HTR-8/SVneo (cell line): ENCODE measurements at regions not wholly inside any gene's neighbourhood (a gene's known extent, or its start where the extent isn't known, plus 50 kb on each side); places are given as distances from the start of the nearest gene placed in this dataset.

Experiments used
- DNase-seq: peaks from one replicate; pipeline ENCODE4 v3.0.0; 2011; ENCODE audit warnings: low spot score, mixed read lengths; ENCODE audit not compliant: insufficient read length
- FAIRE-seq: peaks from 2 replicates; lab custom pipeline; 2011; peaks lifted over from hg19 to GRCh38; lab: Jason Lieb, UNC

GRCh38 chr12:116425256-116426193 lies 133.7 kb upstream of the MAP1LC3B2 start:
- FAIRE-seq = no peak
- no peak for DNase-seq

DNA sequence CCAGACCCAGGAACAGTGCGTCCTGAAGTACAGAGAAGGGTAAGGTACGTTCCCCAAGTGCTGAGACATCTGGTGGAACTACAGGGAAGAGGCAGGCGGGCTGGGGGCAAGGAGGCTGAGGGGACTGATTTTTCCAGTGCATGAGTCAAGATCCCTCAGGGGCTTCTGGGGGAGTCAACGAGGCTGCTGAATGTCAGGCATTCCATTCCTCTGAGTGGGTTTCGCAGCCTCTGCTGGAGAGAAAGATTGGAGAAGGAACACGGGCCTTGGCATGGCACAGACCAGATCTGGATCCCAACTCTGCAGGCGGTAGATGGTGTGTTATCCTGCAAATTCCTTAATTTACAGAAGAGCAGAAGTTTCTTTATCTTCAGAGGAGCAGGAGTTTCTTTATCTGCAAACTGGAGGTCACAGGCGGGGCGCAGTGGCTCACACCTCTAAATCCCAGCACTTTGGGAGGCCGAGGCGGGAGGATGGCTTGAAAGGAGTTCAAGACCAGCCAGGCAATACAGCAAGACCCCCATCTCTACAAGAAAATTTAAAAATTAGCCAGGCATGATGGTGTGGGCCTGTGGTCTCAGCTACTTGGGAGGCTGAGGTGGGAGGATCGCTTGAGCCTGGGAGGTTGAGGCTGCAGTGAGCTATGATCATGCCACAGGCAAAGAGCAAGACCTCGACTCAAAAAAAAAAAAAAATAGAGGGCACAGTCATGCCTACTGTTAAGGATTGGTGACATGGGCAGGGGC lies 132.6 kb upstream of the MAP1LC3B2 start:
- DNase-seq (peak; percentile 94), FAIRE-seq (peak; percentile 62)

DNA sequence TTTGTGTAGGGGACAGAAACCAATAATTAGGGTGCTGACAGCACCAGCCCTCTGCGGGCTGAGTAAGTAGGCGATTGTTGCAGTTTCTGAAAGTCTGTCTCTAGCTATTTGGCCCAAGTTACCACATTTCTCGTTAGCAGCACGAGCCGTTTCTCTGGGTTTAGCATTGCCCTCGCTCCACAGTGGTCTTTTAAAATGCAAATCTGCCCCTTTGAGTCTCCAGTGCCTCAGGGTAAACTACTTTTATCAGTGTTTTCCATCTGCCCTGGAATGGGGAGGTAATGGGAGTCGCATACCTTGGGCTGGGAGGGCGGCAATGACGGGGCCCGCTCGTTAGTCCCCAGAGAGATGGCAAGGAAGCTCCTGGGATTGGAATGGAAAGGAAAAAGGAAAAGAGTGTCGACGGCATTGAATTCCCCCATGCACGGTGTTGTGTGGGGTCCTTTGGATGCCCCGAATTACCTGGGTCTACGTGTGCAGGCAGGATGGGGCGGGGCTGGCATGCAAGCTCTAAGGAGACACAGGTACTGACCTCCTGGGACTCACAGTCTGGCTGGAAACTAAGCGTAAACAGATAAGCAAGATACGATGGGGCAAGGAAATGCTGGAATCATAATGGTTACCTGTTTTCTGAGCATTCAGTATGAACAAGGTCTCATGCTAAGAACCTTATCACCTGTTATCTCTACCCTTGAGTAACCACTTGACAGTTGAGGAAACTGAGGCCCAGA lies 131.8 kb upstream of the MAP1LC3B2 start:
- FAIRE-seq (peak; percentile 13), DNase-seq (no peak)

- DNase-seq (no peak), FAIRE-seq (no peak)
These were observed 129.3 kb upstream of the MAP1LC3B2 start for GRCh38 chr12:116429826-116430360.

DNA sequence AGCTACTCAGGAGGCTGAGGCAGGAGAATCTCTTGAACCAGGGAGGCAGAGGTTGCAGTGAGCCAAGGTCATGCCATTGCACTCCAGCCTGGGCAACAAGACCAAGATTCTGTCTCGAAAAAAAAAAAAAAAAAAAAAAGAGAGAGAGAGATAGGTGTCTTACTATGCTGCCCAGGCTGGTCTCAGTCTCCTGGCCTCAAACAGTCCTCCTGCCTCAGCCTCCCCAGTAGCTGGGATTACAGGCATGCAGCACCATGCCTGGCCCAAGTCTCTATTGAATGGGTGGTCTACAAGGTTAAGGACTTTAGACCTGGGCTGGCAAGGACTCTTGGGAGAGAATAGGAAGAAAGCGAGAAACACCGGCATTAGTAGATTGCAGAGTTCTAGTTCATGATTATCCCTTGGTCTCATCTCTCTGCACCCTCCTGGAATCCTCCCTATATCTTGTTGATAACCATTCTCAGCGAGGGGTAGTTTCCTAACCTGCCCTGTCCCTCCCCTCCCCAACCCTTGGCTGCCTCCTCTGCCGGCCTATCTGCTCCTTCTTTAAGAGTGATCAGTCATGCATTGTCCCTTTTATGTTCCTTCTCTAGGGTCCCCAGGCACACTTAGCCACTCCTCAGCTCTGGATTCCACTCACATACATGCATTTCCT lies 128.1 kb upstream of the MAP1LC3B2 start:
- DNase-seq (no peak), FAIRE-seq (no peak)

- DNase-seq = no peak
- FAIRE-seq = no peak
These were observed 127.4 kb upstream of the MAP1LC3B2 start for GRCh38 chr12:116431677-116432300.

GRCh38 chr12:116432314-116432750 lies 126.8 kb upstream of the MAP1LC3B2 start:
- FAIRE-seq (no peak), DNase-seq (no peak)

DNA sequence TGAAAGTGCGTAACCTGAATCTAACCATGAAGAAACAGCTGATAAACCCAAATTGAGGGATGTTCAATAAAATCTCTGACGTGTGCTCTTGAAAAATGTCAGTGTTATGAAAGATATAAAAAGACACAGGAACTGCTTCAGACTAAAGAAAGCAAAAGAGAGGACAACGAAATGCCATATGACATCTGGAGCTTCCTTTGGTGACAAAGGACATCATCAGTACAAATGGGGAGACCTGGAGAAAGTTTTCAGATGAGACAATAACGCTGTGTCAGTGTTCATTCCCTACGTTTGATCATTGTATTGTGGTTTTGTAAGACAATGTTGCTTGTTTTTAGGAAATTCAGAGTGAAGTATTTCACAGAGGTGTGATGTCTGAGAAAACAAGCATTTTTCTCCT lies 125.9 kb upstream of the MAP1LC3B2 start:
- FAIRE-seq (no peak), DNase-seq (no peak)

GRCh38 chr12:116434155-116435011 lies 124.8 kb upstream of the MAP1LC3B2 start:
- DNase-seq (peak; percentile 87), FAIRE-seq (peak; percentile 28)

DNA sequence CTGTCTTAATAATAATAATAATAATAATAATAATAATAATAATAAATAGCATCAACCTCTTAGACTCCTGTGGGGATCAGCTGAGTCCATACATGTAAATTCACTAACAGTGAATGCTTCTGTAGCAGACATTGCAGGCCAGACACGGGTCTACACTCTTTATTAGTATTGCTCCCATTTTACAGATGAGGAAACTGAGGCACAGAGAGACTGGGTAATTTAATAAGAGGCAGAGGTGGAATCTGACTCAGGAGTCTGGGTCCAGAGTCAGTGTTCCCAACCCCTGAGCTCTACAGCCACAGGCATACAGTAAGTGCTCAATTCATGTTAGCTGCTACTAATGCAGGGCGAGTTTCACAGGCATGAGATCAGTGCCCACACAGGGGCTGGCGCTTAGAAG lies 123.2 kb upstream of the MAP1LC3B2 start:
- no peak for FAIRE-seq
- DNase-seq = no peak

- FAIRE-seq = no peak
- no peak for DNase-seq
These were observed 122.5 kb upstream of the MAP1LC3B2 start for GRCh38 chr12:116436561-116437249.

GRCh38 chr12:116441292-116441691 lies 117.9 kb upstream of the MAP1LC3B2 start:
- FAIRE-seq (no peak), DNase-seq (no peak)

- no peak for FAIRE-seq
- no peak for DNase-seq
These were observed 116.9 kb upstream of the MAP1LC3B2 start for GRCh38 chr12:116442304-116442703.

- no peak for DNase-seq
- FAIRE-seq = no peak
These were observed 116.2 kb upstream of the MAP1LC3B2 start for GRCh38 chr12:116442946-116443345.

DNA sequence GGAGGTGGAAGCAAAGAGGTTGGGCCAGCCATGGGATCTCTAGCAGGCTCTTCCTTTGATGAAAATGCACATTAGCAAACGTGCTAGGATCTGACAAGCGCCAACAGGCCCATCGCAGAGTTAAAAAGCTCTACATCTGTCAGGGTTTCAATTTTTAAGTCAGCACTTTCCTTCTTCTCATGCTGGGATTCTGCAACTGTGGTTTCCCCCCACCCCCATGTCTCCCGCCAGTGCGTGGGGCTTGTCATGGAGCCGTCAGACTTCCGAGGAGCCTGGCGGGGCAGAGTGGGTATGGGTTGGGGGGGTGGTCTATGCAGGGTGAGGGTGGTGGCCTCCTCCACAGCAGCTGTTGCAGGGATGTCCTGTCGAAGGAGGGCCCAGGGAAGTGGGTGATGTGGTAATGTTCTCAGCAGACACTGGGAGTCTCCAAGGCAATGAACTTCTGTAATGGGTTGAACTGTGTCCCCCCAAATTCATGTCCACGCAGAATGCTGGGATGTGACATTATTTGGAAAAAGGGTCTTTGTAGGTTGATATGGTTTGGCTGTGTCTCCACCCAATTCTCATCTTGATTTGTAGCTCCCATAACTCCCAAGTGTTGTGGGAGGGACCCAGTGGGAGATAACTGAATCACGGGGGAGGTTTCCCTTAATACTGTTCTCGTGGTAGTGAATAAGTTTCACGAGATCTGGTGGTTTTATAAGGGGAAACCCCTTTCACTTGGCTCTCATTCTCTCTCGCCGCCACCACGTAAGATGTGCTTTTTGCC lies 115.2 kb upstream of the MAP1LC3B2 start:
- DNase-seq (no peak), FAIRE-seq (no peak)

DNA sequence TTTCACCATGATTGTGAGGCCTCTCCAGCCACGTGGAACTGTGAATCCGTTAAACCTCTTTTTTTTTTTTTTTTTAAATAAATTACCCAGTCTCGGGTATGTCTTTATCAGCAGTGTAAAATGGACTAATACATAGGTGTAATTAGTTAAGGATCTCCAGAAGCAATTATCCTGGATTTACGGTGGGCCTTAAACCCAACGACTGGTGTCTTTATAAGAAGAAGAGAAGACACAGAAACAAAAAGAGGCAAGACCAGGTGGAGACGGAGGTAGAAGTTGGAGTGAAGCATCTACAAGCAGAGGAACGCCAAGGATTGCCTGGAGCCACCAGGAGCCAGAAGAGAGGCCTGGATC lies 114.6 kb upstream of the MAP1LC3B2 start:
- FAIRE-seq = no peak
- no peak for DNase-seq

DNA sequence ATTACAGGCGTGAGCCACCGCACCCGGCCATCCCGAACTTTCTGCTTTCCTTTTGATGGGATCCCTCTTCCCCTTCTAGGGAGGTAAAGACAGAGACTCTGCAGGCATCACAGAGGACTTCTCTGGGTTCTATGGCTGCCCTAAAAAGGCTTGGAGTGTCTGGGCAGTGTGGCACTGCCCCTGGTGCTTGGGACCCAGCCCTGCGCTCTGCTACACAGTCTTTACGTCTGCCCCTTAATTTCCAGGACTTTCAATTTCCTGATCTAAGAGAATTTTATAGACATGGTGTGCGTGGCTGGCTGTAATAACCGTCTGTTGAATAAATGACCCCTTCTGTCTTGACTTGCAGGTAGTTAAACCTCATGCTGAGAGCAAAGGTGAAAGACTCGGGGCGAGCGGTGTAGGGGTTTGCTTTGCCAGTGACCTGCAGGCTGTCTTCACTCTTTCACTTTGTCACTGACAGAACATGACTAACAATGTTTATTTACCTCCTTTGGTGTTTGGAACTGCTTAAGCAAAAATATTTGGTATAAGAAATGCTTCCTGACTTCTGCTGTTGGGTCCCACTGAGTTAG lies 110.9 kb upstream of the MAP1LC3B2 start:
- no peak for DNase-seq
- no peak for FAIRE-seq
